WI38 (cell line): ENCODE measurements at regions not wholly inside any gene's neighbourhood (a gene's known extent, or its start where the extent isn't known, plus 50 kb on each side); places are given as distances from the start of the nearest gene placed in this dataset.

Source experiments
- H3K4me3 ChIP-seq: 2 replicates; pipeline ENCODE4 v1.5.1; 2011; ENCODE audit warnings: low read depth, mild to moderate bottlenecking, control low read depth, low read length
- TF ChIP-seq, protein P1 (sequence below): IDR thresholded peaks from 2 replicates; pipeline ENCODE4 v1.5.1; 2012; ENCODE audit warnings: low read depth, mild to moderate bottlenecking, control low read depth, low read length

DNA sequence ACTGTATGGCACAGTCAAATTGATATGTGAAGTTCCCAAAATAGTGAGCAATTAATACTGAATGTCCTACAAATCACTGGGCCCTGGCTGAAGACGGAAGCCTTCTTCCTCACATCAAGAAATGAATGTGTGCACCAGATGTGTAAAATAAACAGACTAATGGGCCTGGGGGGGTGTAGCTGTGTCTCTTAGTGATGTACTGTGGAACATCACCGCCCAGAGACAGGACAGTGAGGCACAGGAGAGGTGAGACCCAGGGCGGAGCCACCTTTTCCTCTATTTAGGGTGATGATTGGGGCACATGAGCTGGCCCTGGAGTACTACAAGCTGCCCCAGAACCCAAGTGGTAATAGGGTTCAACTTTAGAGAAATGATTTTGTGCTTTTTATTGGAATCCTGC lies 368.5 kb upstream of the ARID1B start:
- TF ChIP-seq, protein P1, sequence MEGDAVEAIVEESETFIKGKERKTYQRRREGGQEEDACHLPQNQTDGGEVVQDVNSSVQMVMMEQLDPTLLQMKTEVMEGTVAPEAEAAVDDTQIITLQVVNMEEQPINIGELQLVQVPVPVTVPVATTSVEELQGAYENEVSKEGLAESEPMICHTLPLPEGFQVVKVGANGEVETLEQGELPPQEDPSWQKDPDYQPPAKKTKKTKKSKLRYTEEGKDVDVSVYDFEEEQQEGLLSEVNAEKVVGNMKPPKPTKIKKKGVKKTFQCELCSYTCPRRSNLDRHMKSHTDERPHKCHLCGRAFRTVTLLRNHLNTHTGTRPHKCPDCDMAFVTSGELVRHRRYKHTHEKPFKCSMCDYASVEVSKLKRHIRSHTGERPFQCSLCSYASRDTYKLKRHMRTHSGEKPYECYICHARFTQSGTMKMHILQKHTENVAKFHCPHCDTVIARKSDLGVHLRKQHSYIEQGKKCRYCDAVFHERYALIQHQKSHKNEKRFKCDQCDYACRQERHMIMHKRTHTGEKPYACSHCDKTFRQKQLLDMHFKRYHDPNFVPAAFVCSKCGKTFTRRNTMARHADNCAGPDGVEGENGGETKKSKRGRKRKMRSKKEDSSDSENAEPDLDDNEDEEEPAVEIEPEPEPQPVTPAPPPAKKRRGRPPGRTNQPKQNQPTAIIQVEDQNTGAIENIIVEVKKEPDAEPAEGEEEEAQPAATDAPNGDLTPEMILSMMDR = no peak
- H3K4me3 ChIP-seq = no peak overlapping the region

DNA sequence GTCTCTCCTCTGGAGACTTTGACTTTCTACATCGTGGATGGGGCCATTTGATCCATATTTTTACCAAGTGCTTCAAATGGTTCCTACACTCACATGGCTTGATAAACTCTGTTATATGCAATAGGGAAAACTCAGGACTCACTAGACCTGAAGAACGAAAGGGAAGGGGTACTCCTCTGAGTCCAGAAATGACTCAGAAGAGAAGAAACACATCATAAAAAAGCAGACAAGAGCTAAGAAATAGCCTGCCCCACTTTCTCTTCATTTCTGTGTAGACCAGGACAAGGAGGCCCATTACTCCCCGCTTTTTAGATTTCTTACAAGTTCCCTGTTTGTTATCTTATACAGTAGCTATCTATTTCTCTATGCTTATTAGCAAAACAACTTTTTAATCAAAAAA lies 369.8 kb upstream of the ARID1B start:
- no peak overlapping the region for H3K4me3 ChIP-seq
- TF ChIP-seq, protein P1 = no peak

DNA sequence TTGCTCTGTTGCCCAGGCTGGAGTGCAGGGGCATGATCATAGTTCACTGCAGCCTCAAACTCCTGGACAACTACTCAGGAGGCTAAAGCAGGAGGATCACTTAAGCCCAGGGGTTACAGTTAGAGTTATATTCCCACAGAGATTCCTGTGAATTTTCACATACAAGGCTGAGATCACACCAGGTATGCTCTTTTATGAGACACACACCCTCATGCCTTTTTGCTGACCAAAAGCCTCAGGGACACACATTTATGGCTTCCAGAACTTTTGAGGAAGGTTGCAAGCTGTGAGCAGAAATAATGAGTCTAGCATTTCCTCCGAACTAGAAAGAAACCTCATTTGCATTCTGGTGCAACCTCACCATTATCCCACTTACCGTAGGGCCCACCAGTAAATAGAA lies 370.5 kb upstream of the ARID1B start:
- TF ChIP-seq, protein P1 = no peak
- no peak overlapping the region for H3K4me3 ChIP-seq

DNA sequence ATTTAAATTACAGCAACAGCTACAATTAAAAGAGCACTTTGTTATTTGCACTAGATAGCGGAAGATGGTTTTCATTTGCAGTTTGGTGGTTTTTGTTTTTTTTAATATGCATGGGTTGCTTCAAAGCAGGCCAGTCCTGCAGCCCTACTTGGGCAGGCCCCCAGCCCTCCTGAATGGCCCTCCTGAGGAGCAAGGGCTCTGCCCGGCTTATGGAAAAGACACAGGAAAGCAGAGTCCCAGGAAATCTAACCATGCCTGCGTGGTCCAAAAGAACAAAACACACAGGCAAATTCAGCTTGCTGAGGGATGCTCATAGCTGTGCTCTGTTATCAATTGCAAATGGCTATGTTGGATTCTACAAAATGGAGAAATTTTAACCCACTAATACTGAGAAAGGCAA lies 371.1 kb upstream of the ARID1B start:
- H3K4me3 ChIP-seq = no peak overlapping the region
- TF ChIP-seq, protein P1 = no peak

DNA sequence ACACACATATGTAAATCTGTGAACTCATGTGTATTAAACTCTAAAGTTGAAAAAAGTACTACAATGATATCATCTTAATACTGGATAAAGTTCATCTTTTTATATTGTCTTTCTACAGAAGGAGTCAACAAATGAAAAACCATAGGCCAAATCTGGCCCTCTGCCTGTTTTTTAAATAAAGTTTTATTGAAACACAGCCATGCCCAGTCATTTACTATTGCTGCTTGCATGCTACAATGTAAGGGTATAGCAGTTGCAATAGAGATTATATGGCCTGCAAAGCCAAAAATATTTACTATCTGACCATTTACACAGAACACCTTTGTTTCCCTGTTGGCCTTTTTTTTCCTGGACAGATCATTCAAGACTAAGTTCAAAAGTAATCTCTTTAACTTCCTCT lies 374.6 kb upstream of the ARID1B start:
- TF ChIP-seq, protein P1 = no peak
- H3K4me3 ChIP-seq = no peak overlapping the region

DNA sequence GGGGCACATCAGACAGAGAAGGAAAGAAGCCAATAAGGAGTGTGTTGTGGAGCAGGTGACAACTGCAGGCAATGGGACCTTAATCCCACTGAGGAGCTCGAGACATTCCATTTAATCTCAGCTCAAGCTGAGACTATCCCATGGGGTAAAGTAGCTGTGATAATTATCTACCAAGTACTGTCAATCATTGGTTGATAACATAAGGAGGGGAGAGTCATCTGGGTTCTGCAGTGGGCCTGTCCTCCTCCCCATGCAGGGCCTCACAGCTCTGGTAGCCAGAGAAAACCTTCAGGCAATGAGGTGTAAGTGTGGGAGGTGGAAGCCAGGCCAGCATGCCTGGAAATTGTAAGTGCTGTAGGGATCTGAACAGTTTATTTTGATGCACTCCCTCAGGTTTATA lies 375.0 kb upstream of the ARID1B start:
- no peak overlapping the region for H3K4me3 ChIP-seq
- TF ChIP-seq, protein P1 = no peak

DNA sequence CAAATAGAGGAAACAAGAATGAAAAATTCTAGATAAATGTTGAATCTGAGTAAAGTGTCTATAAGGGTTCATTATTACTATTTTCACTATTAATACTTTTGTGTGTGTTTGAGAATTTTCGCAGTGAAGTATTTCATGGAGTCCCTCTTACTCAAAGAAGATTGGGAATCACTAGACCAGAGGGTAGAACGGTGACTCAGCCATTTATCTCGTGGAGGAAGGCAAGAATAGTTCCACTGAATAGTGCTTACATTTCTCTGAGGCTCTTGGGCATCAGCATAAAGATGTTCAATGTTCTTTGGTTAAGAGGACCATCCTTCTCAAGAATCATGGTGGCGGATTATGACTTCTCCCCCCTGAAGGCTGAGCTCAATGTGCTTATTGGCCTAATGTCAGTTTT lies 376.7 kb upstream of the ARID1B start:
- TF ChIP-seq, protein P1 = no peak
- H3K4me3 ChIP-seq = no peak overlapping the region
